ENCODE measurements at regions not wholly inside any gene's neighbourhood (a gene's known extent, or its start where the extent isn't known, plus 50 kb on each side); places are given as distances from the start of the nearest gene placed in this dataset.

DNA sequence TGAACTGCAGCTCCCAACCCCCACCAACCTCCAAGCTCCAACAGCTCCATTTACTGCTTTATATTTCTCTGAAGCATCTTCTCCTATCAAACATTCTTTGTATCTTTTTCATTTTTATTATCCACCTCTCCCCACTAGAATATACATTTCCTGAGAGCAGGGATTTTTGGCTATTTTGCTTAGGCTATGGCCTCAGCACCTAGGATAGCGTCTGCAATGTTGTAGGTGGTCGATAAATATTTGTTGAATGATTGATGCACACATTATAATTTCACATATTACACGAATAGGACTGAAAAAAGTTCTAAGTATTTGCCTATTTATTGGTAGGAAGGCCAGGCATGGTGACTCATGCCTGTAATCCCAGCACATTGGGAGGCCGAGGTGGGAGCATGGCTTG is 658.7 kb upstream of the DIPK2B start:
- no peak for DNase-seq

DNA sequence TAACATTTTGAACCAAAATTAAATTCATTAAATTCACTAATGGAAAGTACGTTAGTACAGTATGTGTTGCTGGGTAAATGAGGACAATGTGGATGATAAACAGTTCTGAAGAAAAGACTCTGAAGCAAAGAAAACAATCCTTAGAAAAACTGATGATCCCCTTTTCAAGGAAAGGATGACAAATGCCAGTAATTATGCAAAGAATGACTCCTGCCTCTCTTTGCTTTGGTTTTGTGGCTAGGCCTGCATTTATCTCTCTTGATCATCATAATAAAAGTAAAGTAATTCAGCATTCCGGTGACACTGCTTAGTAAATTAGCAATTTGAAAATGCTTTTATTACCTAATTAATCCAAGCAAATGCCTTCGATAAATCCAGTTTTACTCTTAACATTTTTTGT is 652.2 kb upstream of the DIPK2B start:
- DNase-seq: no peak

DNA sequence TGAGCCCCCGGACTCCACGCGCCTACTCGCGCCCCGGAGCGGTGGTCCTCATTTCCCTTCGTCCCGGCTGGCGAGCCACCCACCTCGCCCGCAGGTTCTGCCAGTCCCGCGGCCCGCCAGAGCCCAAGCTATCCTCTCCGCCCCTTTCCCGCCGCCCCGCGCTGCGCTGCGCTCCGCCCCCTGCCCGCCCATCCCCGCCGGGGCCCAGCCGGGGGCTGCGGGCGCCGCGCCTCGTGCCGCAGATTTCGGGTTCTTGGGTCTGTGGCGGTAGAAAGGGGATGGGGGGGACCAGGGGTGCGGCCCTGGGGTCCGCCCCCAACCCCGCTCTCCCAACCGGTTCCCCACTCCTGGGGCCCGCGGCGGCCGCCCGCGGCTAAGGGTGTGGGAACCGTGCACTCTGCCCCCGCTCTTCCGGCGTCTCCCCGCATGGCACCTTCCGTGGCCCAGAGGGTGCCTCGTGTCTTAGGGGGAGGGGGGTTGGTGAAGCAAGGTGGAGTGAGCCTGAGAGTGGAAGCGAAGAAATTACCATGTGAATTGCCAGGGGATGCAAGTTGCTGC is 650.8 kb upstream of the DIPK2B start:
- peak in 1 of 2 experiments; percentile 2 for DNase-seq

DNA sequence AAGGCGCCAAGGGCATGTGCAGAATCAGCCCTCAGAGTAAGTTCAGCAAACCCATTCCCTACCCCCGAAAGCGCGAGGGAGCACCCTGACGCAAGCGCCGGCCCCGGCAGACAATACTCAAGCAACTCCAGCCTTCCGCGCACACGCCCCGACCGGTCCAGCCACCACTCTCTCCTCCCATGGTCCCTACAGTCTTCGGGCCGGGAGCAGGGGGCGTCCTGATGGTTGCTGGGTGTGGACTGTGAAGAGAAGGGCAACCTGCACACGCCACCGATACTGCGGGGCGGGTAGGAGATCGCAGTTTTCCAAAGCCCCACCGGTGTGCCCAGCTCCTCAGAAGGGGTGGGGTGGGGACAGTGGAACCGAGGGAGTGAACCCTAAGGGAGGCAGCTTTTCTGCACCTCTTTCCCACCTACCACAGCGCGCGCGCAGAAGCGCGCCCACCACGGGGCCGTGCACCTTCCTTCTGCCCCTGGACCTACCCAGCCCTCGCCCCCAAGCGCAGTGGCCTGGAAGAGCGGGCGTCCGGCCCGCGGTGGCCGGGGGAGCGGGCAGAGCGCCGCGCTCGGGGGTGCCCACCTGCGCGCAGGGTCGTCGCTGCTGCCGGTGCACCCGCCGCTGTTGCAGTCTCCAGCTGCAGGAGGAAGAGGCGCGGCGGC is 650.2 kb upstream of the DIPK2B start:
- peak in 1 of 2 experiments; percentile 5 for DNase-seq

DNA sequence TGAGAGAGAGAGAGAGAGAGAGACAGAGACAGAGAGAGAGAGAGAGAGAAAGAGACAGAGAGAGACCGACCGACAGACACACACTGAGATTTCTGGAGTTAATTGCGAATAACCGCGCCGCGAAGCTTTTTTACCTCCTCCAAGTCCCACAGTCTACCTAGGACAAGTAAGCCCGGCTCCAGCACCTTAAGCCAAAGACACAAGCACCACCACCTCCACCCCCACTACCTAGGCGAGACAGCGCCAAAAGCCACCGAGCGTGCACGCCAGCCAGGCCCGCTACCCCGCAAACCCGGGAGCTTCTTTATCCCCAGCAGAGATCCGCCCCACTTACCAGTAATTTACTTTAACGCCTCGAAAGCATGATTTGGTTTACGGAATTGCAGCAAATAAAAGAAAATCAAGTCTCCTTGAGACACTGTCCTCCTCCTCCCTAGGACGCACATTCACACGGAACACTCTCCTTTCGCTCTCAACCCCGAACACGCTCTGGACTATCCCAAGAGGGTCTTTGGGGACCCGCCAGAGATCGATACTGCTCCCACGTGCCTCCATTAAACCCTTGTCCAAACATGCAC is 649.6 kb upstream of the DIPK2B start:
- no peak for DNase-seq

DNA sequence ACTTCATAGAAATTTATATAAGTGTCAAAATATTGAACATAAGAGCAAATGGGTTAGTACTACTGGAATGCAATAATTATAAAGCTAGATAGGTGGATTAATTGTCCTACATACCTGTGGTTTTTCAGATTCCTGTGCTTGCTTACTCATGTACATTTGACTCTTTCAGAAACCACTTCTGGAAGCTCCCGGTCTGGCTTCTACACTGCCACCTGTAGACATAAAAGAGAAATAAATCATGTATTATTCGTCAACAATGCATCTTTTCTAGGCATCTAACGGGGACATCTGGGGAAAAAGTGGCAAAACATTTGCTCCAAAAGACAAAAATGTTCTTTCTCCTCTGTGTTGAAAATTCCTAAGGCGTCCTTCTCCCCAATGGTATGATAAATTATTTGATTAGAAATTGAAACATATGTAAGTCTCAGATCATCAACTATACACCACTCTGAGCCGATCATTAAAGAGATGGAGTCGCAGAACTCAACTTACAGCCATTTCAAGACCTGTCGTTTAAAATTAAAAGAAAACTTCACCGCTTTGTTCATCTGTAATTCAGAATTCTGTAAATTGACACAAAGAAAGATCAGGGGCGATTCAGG is 648.7 kb upstream of the DIPK2B start:
- DNase-seq: peak; percentile 21 to 32

DNA sequence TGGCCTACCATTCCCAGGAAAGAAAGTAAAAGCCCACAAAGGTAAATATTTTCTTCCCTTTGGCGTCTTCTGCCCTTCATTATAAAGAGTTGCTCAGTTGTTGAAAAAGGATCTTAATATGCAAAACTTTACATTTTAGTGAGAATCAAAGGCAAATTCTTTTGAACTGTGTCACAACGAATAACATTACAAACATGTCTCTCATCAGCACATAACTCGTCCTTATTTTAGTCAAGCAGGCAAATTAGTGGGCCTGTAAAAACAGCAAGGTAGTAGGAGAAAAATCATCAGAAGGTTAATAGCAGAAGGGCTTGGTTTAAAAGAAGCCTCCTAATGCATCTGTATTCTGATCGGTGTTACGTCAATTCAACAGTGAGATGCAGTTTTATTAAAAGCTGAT is 647.3 kb upstream of the DIPK2B start:
- DNase-seq: no peak

DNA sequence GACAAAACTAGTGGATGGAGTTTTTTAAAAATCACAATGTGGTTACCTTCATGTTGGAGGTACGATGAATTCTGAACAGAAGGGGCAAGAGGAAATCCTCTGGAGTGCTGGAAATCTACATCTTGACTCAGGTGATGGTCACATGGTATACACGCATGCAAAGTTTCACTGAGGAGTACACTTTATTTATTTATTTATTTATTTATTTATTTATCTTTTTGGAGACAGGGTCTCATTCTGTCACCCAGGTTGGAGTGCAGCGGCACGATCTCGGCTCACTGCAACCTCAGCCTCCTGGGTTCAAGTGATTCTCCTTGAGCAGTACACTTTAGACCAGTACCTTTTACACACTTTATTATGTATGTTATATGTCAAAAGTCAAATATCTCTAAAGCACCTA is 645.7 kb upstream of the DIPK2B start:
- no peak for DNase-seq

DNA sequence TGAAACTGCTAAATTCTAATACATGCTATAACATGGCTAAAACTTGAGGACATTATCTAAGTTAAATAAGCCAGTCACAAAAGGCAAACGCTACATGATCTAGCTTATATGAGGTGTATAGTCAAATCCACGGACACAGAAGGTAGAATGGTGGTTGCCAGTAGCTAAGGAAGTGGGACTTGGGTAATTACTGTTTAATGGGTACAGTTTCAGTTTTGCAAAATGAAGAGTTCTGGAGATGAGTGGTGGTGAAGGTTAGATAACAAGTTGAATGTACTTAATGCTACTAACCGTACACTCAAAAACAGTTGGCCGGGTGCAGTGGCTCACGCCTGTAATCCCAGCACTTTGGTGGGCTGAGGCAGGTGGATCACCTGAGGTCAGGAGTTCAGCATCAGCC is 644.5 kb upstream of the DIPK2B start:
- DNase-seq: no peak

DNA sequence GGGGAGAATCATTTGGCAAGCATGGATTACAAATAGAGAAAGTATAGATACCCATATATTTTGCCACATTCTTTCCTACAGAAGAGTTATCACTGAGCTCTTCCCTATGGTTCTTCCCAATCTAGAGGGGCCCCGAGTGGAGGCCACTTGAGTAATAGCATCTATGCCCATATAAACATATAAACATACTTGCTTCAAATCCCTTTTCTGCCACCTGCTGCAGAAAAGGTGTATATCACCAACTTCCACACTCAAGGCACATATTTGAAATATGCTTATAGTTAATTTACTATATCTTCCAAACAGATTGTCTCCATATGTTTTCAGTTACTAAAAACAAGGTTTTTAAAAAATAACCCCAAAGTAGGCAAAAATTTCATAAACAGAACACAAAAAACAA is 642.8 kb upstream of the DIPK2B start:
- peak; percentile 7 to 8 for DNase-seq

DNA sequence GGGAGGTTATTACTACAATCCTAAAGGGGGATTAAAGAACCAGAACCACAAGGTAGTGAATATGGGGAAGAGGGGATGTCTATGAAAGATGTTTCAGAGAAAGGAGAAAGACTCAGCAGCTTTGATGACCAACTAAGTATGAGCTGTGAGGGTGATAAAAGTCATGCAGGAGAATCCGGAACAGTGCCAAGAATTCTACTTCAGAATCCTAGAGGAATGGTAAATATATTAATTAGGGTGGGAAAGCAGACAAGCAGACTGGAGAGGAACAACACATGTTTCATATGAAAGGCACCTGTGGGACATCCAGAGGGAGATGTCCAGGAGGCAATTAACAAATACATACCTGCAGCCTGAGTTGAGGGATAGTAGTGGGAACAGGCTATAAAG is 642.2 kb upstream of the DIPK2B start:
- DNase-seq: no peak

DNA sequence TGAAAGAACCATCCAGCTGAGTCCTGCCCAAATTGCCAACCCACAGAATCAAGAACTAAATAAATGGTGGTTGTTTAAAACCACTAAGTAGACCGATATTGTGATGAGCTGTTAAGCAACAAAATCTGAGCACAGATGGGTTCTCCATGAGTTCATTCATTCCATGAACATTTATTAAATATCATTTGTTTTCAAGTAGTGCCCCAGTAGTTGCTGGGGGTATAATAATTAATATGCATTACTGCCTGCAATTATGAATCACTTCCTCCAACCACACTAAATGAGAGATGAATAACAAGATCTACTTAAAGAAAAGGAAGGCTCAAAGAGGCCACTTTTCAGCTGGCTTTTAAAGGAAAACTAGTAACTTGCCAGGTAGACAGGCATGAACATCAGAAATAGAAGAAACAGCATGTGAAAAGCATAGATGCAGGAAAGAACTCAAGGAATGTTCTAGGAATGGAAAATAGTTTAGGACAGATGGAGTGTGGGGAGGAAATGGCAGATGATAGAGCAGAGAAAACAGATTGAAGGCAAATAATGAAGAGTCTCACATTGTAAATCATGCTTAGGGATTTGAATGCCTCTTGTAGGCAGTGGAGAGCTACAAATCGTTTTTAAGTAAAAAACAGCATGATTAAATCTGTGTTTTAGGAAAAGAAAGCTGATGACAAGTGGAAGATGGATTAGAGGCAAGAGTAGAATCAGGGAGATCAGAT is 641.7 kb upstream of the DIPK2B start:
- DNase-seq: no peak

DNA sequence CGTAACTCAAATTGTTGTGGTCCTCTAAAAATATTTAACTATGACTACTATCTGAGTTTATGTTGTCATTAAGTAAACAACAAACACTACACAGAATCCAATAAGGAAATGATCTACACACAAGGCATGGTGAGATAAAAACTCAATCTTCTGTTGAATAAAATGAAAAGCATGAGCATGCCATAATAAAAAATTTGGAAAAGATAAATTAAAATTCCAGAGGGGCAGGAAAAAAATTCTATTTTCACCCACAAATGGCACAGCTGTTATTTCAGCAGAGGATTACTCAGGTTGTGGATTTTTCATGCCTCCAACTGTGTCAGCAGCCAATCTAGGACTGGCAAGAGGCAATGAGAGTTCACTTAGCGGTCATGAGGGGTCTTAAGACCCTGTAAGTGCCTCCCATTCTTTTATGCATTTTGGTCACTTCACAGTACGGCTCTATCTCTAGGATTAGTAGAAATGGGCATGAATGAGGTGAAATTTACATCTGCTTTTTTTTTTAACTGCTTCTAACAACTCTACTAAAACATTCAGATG is 639.8 kb upstream of the DIPK2B start:
- no peak for DNase-seq

DNA sequence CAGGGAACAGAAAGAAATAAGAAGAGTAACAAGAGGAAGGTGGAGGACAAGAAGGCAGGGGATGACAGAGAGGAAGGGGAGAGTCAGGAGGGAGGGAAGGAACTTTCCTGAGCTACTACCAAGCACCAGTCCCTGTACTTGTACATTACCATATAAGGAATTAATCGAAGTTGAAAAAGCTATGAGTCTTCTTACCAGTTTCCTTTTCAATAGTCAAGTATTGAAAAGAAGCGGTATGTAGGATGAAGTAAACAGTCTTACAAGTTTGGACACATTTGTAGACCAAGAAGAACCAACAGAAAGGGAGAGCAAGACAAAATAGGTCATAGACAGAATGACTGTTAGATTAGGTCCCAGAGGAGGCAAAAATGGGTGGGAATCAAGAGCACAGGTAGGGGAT is 629.7 kb upstream of the DIPK2B start:
- no peak for DNase-seq

DNA sequence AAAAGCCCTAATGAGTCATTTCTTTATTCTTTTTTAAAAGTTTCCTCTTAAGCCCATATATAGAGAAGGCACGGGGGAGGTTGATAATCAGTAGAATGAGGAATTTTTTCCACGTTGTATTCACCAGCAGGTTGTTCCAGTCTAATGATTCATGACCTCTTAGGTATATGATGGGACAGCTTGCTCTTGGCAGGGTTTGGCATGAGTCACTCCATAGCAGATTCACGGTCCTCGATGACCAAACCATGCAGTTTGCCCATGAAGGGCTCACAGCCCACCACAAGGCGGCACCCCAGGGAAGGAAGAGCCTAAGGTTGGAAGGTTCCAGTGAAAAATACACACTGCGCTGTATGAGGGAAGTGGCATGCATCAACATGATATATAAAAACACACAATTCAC is 623.8 kb upstream of the DIPK2B start:
- DNase-seq: no peak

DNA sequence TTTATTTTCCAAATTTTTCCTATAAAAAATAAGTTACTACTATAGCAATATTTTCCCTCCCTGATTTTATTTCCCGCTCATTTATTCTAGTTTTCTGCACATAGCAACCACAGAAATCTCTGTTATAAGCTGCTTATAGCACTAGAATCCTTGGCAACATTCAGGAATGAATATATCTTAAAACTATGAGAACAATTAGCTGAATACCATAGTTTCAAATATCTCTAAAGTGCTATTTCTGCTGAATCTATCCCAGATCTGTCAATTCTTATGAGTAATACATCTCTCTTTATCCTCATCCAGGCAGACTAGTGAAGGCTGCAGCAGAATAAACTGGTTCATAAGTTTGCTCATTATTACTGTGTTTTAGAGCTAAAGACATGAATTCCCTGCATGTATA is 622.9 kb upstream of the DIPK2B start:
- no peak for DNase-seq

DNA sequence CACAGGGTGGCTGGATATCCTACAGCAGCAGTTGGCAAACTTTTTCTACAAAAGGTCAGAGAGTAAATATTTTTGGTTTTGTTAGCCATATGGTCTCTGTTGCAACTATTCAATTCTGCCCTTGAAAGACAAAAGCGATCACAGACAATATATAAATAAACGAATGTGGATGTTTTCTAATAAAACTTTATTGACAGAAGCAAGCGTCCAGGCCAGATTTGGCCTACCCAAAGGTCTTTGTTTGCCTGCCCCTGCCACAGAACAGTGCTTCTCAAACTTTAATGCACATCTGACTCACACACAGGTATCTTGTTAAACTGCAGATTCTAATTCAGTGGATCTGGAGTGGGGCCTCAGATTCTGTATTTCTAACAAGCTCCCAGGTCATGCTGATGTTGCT is 621.4 kb upstream of the DIPK2B start:
- no peak for DNase-seq

DNA sequence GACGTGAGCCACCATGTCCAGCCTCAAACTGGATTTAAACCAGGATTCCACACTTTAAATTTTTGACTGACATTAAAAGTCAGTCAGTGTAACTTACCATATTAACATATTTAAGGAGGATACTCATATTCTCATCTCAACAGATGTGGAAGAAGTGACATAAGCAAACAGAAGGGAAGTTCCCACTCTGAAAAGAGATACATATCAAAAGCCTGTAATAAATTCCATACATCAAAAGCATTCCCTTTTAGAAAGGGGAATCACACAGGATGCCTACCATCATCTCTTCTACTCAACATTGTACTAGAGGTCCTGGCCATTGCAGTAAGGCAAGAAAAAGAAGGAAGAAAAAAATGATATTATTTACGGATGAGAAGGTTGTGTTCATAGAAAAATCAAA is 618.2 kb upstream of the DIPK2B start:
- no peak for DNase-seq

DNA sequence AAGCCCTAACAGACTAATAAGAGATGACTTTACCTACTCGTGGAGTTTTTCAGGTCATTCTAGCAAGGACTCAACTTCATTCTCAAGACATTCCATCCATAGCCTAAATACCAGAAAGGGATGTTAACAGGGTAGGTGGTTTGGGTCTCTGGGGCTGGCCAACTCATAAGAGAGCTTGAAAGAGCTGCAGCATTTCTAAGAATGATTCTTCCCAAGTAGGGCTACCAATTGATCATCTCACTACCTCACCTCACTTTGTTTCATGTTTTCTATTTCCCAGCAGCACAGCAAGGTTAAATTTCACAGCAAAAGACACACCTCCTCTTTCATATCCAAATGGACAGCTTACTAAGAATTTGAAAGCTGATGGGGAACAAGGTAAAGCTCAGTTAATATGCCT is 614.8 kb upstream of the DIPK2B start:
- no peak for DNase-seq

DNA sequence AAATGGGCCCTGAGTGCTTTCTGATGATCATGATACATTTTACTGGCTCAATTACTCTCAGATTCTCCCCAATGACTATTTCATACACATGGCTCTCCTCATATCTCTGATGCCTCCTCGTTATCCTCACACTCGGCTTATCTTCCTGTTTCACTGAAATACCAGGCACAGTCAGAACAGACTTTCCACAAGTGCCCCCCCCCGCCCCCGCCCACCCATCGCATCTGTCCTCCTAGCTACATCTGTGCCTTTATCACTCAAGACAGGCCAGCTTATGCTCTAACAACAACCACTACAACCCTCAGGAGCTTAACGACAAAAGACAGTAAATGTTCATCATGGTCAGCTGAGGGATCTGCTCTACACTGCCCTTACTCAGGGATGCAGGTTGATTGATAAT is 610.6 kb upstream of the DIPK2B start:
- DNase-seq: no peak

DNA sequence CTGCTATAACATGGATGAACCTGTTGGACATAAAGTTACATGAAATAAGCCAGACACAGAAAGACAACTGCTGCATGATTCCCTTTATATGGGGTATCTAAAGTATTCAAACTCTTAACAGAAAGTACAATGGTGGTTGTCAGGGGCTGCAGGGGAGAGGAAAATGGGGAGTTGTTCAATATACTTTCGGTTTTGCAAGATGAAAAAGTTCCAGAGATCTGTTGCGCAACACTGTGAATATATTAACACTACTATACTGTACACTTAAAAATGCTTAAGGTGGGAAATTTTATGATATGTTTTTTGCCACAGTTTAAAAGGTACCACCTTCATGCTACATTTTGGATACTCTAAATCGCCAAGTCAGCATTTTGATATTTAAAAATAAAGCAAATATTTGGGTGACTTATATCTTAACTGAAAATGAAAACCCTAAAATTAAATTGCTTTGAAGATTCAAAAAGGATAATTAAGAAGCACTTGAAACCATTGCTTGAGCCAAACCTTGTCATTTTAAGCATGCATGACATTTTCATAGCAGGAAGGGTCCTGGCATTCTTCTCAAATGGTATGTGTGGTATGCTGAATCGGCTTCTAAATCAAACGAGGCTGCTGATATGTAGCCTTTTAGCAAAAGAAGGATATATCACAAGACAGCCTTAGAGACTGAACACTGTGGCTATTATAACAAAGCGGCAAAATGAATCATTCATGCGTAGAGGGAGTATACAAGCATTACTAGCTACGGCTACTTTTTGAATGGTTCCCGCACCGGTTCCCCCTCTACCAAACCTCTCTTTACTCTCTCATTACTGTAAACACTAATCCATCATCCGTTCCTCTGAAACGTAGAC is 607.1 kb upstream of the DIPK2B start:
- no peak for DNase-seq

DNA sequence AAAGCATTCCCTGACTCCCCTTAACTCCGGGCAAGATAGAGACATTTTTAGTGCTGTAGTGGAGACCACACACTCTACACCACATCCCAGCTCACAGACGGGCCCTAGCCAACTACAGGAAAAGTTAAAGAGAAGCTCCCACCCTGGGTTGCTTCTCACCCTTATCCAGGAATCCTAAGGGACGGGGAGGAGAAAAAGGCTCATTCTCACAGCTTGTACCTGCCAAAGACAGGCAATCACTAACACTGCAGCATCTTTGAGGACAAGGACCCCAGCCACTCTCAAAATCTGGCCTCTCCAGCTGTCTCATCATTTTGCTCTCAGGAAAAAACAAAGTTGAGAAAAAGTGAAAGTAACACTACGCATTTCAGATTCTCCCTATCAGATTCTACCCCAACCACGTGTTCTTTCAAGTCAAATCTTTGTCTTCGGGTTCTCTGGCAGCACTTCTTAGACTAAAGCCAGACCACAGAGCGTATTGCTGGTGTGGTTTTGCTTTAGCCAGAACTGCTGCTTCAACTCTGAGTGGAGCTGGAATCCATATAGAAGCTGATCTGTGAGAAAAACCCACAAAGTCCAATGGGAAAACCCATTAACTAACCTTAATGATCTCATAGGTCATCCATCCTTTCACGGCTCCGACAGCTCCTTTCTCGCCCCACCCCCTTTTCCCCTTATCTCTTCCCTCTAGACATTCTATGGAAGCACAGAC is 605.9 kb upstream of the DIPK2B start:
- no peak for DNase-seq
